GM23338 (cell line): ENCODE measurements at regions not wholly inside any gene's neighbourhood (a gene's known extent, or its start where the extent isn't known, plus 50 kb on each side); places are given as distances from the start of the nearest gene placed in this dataset.
"Not testable (repeated sequence)": the region's sequence is repeated elsewhere in the genome, so short reads cannot be mapped to it uniquely, and the experiment has no call there.

ENCODE experiments used
- ATAC-seq: fragments of 200-7000 bp; cut with Tn5 transposase; 3 replicates; pipeline ENCODE4 v1.9.1; 2020
- DNase-seq: peaks from one replicate; pipeline ENCODE4 v3.0.0-alpha.2; 2015; ENCODE audit warnings: low spot score
- H2AFZ ChIP-seq: fragments of 200-600 bp; sonication (generic); 2 replicates; pipeline ENCODE4 v1.8.0; 2016; ENCODE audit warnings: antibody characterized with exemption, mild to moderate bottlenecking, moderate library complexity
- H3F3A ChIP-seq: fragments of 200-600 bp; sonication (generic); replicated peaks from 2 replicates; pipeline ENCODE4 v1.8.0; 2017; ENCODE audit warnings: antibody characterized with exemption, mixed run types, low read depth
- H3K27ac ChIP-seq: fragments of 200-600 bp; sonication (generic); 2 replicates; pipeline ENCODE4 v1.6.1; 2016; ENCODE audit warnings: low read depth
- H3K27me3 ChIP-seq: fragments of 200-600 bp; sonication (generic); 2 replicates; pipeline ENCODE4 v1.8.0; 2016; ENCODE audit warnings: mild to moderate bottlenecking, mixed run types, moderate library complexity; ENCODE audit not compliant: insufficient read depth
- H3K36me3 ChIP-seq: fragments of 200-600 bp; sonication (generic); 2 replicates; pipeline ENCODE4 v1.8.0; 2016; ENCODE audit warnings: mild to moderate bottlenecking; ENCODE audit not compliant: insufficient read depth
- H3K4me1 ChIP-seq: fragments of 200-600 bp; sonication (generic); 2 replicates; pipeline ENCODE4 v1.8.0; 2016; ENCODE audit warnings: mild to moderate bottlenecking, moderate library complexity; ENCODE audit not compliant: insufficient read depth
- H3K4me2 ChIP-seq: fragments of 200-600 bp; sonication (generic); 2 replicates; pipeline ENCODE4 v1.7.1; 2017; ENCODE audit warnings: mixed run types
- H3K4me3 ChIP-seq: fragments of 200-600 bp; sonication (generic); 2 replicates; pipeline ENCODE4 v1.6.1; 2016; ENCODE audit warnings: mixed run types
- H3K79me2 ChIP-seq: fragments of 200-600 bp; sonication (generic); replicated peaks from 2 replicates; pipeline ENCODE4 v1.8.0; 2017; ENCODE audit warnings: mild to moderate bottlenecking; ENCODE audit not compliant: insufficient read depth
- H3K9me2 ChIP-seq: fragments of 200-600 bp; sonication (generic); 2 replicates; pipeline ENCODE4 v1.8.0; 2017; ENCODE audit not compliant: insufficient read depth
- H4K20me1 ChIP-seq: fragments of 200-600 bp; sonication (generic); replicated peaks from 2 replicates; pipeline ENCODE4 v1.8.0; 2017; ENCODE audit warnings: mild to moderate bottlenecking; ENCODE audit not compliant: insufficient read depth
- H3K27ac Mint-ChIP-seq: 2 replicates; pipeline ENCODE4 v1.8.0; 2020; ENCODE audit warnings: inconsistent platforms, mild to moderate bottlenecking, moderate library complexity, mixed read lengths
- H3K27me3 Mint-ChIP-seq: 3 replicates; pipeline ENCODE4 v1.8.0; 2022; ENCODE audit warnings: low read depth, mild to moderate bottlenecking, moderate library complexity, mixed read lengths, inconsistent platforms; ENCODE audit not compliant: insufficient read depth, poor library complexity
- H3K36me3 Mint-ChIP-seq: 3 replicates; pipeline ENCODE4 v1.8.0; 2021; ENCODE audit warnings: low read depth, mild to moderate bottlenecking, inconsistent platforms, moderate library complexity, mixed read lengths
- H3K4me1 Mint-ChIP-seq: 3 replicates; pipeline ENCODE4 v1.8.0; 2020; ENCODE audit warnings: mild to moderate bottlenecking, inconsistent platforms, mixed read lengths
- H3K4me3 Mint-ChIP-seq: 3 replicates; pipeline ENCODE4 v1.8.0; 2021; ENCODE audit warnings: moderate library complexity, mild to moderate bottlenecking, inconsistent platforms, mixed read lengths
- H3K9me3 Mint-ChIP-seq: 3 replicates; pipeline ENCODE4 v1.8.0; 2020; ENCODE audit warnings: moderate library complexity, mild to moderate bottlenecking, inconsistent platforms, mixed read lengths
- CREB1 ChIP-seq: fragments of 250-450 bp; sonication (Bioruptor Pico); IDR thresholded peaks from 2 replicates; pipeline ENCODE4 v1.5.0; 2020; ENCODE audit warnings: low read depth, mild to moderate bottlenecking, moderate library complexity
- CTCF ChIP-seq, 2 experiments: fragments of 200-600 bp in 1 of 2; sonication (generic) in 1 of 2; conservative IDR thresholded peaks; 2 replicates each; pipeline versions ENCODE4 v1.5.1 to v1.6.1; 2016 to 2017; ENCODE audit warnings: antibody characterized with exemption in 2 of 2, low read depth in 2 of 2, mild to moderate bottlenecking in 2 of 2, moderate library complexity in 1 of 2
- ETS1 ChIP-seq: IDR thresholded peaks from 2 replicates; pipeline ENCODE4 v1.6.1; 2016; ENCODE audit warnings: antibody characterized with exemption
- EZH2 ChIP-seq: fragments of 200-600 bp; sonication (generic); IDR thresholded peaks from one replicate; pipeline ENCODE4 v1.8.0; 2017; ENCODE audit warnings: antibody characterized with exemption, mild to moderate bottlenecking, low read depth; ENCODE audit not compliant: unreplicated experiment
- EZH2phosphoT487 ChIP-seq: fragments of 200-600 bp; sonication (generic); IDR thresholded peaks from one replicate; pipeline ENCODE4 v1.8.1; 2018; ENCODE audit warnings: antibody characterized with exemption; ENCODE audit not compliant: unreplicated experiment
- JUNB ChIP-seq: IDR thresholded peaks from one replicate; pipeline ENCODE4 v1.6.1; 2016; ENCODE audit warnings: antibody characterized with exemption; ENCODE audit not compliant: unreplicated experiment
- NANOG ChIP-seq: IDR thresholded peaks from 2 replicates; pipeline ENCODE4 v1.6.1; 2016; ENCODE audit warnings: antibody characterized with exemption, borderline replicate concordance
- POLR2AphosphoS5 ChIP-seq: IDR thresholded peaks from 2 replicates; pipeline ENCODE4 v1.6.1; 2016; ENCODE audit warnings: antibody characterized with exemption, low read depth
- REST ChIP-seq: IDR thresholded peaks from one replicate; pipeline ENCODE4 v1.6.1; 2018; ENCODE audit warnings: antibody characterized with exemption; ENCODE audit not compliant: unreplicated experiment
- STAT1 ChIP-seq: IDR thresholded peaks from one replicate; pipeline ENCODE4 v1.6.1; 2016; ENCODE audit warnings: antibody characterized with exemption; ENCODE audit not compliant: unreplicated experiment
- ZNF331 ChIP-seq: fragments of 250-450 bp; sonication (Bioruptor Pico); IDR thresholded peaks from 2 replicates; pipeline ENCODE4 v1.5.0; 2020; ENCODE audit warnings: low read depth, mild to moderate bottlenecking, moderate library complexity

- no peak for TF ChIP-seq STAT1
- TF ChIP-seq ETS1 = no peak
- no peak for TF ChIP-seq NANOG
- no peak for TF ChIP-seq CREB1 (CRISPR knock-in tag)
- TF ChIP-seq CTCF (conservative IDR thresholded peaks at IDR 0.05; ENCODE audit: low read depth in 2 of 2) = no peak
- TF ChIP-seq ZNF331 (CRISPR knock-in tag) = no peak
- no peak for TF ChIP-seq EZH2
- no peak for TF ChIP-seq JUNB
- no peak for TF ChIP-seq POLR2AphosphoS5
- no peak for TF ChIP-seq REST
- TF ChIP-seq EZH2phosphoT487 = no peak
These were observed 455.0 kb downstream of the GJA1 start (continued) for GRCh38 chr6:121890307-121890910.

GRCh38 chr6:121895731-121896130, 460.3 kb downstream of the GJA1 start:
- H3K9me2 ChIP-seq, H3K27ac ChIP-seq, H3K27me3 Mint-ChIP-seq, H4K20me1 ChIP-seq, H3K27me3 ChIP-seq, H3K4me3 Mint-ChIP-seq, H3F3A ChIP-seq, DNase-seq, H3K4me2 ChIP-seq, H3K79me2 ChIP-seq, H3K36me3 Mint-ChIP-seq, H3K4me3 ChIP-seq, H3K9me3 Mint-ChIP-seq, ATAC-seq, H3K36me3 ChIP-seq: not testable (repeated sequence)
- Mint-ChIP-seq H3K27ac (0 out of 2 replicates have a peak overlapping the region, but pooled peaks have one; percentile 36), H3K4me1 (peaks cover 12% of the 10 kb centered on the region)
- H2AFZ ChIP-seq = 0 out of 2 replicates have a peak overlapping the region, but pooled peaks have one; percentile 11
- H3K4me1 ChIP-seq = peaks cover 19% of the 10 kb centered on the region
